HL-60 (cell line): ENCODE measurements at regions not wholly inside any gene's neighbourhood (a gene's known extent, or its start where the extent isn't known, plus 50 kb on each side); places are given as distances from the start of the nearest gene placed in this dataset.

ENCODE experiments used
- DNase-seq, 2 experiments: peaks; one replicate each; pipeline ENCODE4 v3.0.0-alpha.2; 2010 to 2020; ENCODE audit warnings: low read depth in 1 of 2, low spot score in 1 of 2
- H3K27ac ChIP-seq: fragments of 250-450 bp; sonication (Bioruptor Pico); replicated peaks from 2 replicates; pipeline ENCODE4 v1.5.1; 2020; ENCODE audit warnings: mild to moderate bottlenecking, moderate library complexity
- H3K27me3 ChIP-seq: fragments of 250-450 bp; sonication (Bioruptor Pico); 2 replicates; pipeline ENCODE4 v1.5.1; 2021; ENCODE audit warnings: mild to moderate bottlenecking, moderate library complexity; ENCODE audit not compliant: insufficient read depth, poor library complexity, severe bottlenecking
- H3K4me3 ChIP-seq: replicated peaks from 2 replicates; pipeline ENCODE4 v1.5.1; 2011; ENCODE audit warnings: mild to moderate bottlenecking, control low read depth, low read length; ENCODE audit not compliant: insufficient read depth
- GABPA ChIP-seq: IDR thresholded peaks from 2 replicates; pipeline ENCODE4 v1.6.1; 2012; ENCODE audit warnings: low read depth
- POLR2AphosphoS5 ChIP-seq: IDR thresholded peaks from 2 replicates; pipeline ENCODE4 v1.6.1; 2012; ENCODE audit warnings: low read depth
- SPI1 ChIP-seq: IDR thresholded peaks from 2 replicates; pipeline ENCODE4 v1.6.1; 2012; ENCODE audit warnings: low read depth, mild to moderate bottlenecking, borderline replicate concordance
- TF ChIP-seq, protein P1 (sequence below): IDR thresholded peaks from 2 replicates; pipeline ENCODE4 v1.6.1; 2012; ENCODE audit warnings: low read depth; ENCODE audit not compliant: insufficient replicate concordance
- TF ChIP-seq, protein P2 (sequence below): IDR thresholded peaks from one replicate; pipeline ENCODE4 v1.5.1; 2011; ENCODE audit warnings: low read length, control low read depth, inconsistent platforms; ENCODE audit not compliant: insufficient read depth

DNA sequence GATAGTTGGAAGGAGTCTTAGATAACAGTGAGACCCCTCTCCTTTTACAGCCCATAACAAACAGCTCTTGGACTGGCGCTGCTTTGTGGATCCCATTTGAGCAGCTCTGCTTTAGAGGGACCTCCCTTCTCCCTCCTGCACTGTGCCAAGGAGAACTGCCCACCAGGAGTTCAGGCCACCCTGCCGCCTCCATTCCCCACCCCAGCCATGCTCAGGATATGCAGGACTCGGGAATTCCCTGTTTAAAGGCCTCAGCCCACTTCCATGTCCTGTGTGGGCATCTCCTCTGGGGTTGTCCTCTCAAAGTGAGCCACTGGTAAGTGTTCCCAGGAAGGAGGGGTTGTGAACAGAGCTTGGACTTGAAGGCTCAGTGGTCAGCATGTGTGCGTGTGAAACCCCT is 78.9 kb upstream of the ADRA1D start:
- no peak for DNase-seq
- Histone ChIP-seq H3K4me3 (no peak overlapping the region), H3K27me3 (no peaks in the 10 kb centered on the region), H3K27ac (no peak overlapping the region)
- TF ChIP-seq SPI1 = no peak
- TF ChIP-seq POLR2AphosphoS5 = no peak
- TF ChIP-seq, protein P1, sequence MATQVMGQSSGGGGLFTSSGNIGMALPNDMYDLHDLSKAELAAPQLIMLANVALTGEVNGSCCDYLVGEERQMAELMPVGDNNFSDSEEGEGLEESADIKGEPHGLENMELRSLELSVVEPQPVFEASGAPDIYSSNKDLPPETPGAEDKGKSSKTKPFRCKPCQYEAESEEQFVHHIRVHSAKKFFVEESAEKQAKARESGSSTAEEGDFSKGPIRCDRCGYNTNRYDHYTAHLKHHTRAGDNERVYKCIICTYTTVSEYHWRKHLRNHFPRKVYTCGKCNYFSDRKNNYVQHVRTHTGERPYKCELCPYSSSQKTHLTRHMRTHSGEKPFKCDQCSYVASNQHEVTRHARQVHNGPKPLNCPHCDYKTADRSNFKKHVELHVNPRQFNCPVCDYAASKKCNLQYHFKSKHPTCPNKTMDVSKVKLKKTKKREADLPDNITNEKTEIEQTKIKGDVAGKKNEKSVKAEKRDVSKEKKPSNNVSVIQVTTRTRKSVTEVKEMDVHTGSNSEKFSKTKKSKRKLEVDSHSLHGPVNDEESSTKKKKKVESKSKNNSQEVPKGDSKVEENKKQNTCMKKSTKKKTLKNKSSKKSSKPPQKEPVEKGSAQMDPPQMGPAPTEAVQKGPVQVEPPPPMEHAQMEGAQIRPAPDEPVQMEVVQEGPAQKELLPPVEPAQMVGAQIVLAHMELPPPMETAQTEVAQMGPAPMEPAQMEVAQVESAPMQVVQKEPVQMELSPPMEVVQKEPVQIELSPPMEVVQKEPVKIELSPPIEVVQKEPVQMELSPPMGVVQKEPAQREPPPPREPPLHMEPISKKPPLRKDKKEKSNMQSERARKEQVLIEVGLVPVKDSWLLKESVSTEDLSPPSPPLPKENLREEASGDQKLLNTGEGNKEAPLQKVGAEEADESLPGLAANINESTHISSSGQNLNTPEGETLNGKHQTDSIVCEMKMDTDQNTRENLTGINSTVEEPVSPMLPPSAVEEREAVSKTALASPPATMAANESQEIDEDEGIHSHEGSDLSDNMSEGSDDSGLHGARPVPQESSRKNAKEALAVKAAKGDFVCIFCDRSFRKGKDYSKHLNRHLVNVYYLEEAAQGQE = no peak
- TF ChIP-seq GABPA = no peak
- TF ChIP-seq, protein P2, sequence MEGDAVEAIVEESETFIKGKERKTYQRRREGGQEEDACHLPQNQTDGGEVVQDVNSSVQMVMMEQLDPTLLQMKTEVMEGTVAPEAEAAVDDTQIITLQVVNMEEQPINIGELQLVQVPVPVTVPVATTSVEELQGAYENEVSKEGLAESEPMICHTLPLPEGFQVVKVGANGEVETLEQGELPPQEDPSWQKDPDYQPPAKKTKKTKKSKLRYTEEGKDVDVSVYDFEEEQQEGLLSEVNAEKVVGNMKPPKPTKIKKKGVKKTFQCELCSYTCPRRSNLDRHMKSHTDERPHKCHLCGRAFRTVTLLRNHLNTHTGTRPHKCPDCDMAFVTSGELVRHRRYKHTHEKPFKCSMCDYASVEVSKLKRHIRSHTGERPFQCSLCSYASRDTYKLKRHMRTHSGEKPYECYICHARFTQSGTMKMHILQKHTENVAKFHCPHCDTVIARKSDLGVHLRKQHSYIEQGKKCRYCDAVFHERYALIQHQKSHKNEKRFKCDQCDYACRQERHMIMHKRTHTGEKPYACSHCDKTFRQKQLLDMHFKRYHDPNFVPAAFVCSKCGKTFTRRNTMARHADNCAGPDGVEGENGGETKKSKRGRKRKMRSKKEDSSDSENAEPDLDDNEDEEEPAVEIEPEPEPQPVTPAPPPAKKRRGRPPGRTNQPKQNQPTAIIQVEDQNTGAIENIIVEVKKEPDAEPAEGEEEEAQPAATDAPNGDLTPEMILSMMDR = no peak

GRCh38 chr20:4326195-4327065 is 77.3 kb upstream of the ADRA1D start:
- no peaks in the 10 kb centered on the region for H3K27me3 ChIP-seq
- H3K27ac ChIP-seq = no peak overlapping the region
- H3K4me3 ChIP-seq = no peak overlapping the region
- no peak for DNase-seq
- TF ChIP-seq GABPA = no peak

DNA sequence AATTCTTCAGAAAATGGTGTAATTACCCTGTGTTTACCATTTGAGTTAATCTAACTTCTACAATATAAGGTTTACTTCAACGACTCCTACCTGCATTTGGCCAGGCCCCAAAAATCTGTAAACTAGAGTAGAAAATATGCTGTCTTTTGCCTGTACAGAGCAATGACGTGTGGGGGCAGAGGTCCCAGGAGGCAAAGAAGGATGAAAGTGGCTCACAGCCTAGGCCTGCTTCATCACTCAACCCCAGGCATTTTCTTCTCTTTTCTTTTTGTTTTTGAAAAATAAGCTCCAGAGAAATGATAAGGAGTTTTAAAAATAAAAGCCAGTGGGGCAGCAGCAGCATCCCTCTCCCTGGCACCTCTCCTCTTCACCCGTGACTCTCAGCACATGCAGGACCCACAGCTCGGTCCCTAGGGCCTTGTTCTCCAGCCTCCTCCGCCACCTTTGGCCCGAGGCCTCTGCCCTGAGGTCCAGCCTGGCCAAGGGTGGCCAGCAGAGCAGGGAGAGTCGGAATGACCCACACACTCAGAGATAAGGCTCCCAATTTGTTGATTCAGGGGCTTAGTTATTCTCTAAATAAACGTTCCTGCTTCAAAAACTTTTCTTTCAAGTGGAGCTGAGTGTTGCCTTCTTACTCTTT is 76.6 kb upstream of the ADRA1D start:
- no peaks in the 10 kb centered on the region for H3K27me3 ChIP-seq
- no peak overlapping the region for H3K4me3 ChIP-seq
- H3K27ac ChIP-seq = no peak overlapping the region
- no peak for TF ChIP-seq POLR2AphosphoS5
- TF ChIP-seq GABPA = no peak
- TF ChIP-seq, protein P2 = no peak
- TF ChIP-seq, protein P1 = no peak
- no peak for TF ChIP-seq SPI1
- DNase-seq = no peak

DNA sequence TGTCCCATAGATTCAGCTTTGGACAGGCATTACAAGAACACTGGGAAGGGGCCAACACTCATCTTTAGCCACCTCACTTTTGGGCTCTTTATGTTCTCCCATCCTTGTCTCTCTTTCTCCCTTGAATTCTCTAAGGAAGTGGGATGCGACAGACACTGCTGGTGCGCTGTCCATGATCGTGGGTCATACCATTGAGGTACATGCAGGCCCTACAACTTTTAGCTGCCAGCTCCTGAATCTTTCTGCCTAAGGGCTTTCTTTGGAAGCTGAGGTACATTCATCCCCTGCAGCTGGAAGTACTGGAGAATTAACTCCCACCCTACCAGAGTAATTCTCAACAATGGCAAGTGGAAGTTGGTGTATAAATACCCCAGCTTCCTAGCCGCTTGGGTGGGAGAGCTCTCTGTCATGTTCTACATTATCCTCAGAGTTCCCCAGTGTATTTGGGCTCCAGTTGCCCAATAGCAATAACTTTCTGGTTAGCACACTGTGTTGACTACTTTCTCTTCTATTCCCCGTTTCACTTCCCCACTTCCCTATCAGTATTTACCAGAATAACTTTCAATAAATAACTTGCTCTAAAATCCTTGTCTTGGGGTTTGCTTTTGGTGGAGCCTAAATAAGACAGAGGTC is 75.6 kb upstream of the ADRA1D start:
- TF ChIP-seq POLR2AphosphoS5 (no peak), SPI1 (peak; percentile 13; the same call in 1 of the 2 replicates), GABPA (no peak)
- no peaks in the 10 kb centered on the region for H3K27me3 ChIP-seq
- DNase-seq = peak in 1 of 2 experiments; percentile 40

More for the DNA sequence above, 75.6 kb upstream of the ADRA1D start:
- no peak overlapping the region for H3K4me3 ChIP-seq
- no peak overlapping the region for H3K27ac ChIP-seq
